ENCODE measurements at regions not wholly inside any gene's neighbourhood (a gene's known extent, or its start where the extent isn't known, plus 50 kb on each side); places are given as distances from the start of the nearest gene placed in this dataset.

DNA sequence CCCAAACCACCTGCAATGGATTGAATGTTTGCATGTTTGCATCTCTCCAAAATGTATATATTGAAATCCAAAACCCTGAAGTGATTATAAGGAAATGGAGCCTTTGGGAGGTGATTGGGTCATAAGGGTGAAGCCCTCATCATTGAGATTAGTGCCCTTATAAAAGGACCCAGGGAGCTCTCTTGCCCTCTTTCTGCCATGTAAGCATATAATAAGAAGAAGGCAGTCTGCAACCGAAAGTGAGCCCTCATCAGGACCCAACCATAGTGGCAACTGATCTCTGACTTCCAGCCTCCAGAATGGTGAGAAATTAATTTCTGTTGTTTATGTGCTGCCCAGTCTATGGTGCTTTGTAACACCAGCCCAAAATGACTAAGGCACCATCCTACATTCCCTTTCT, 115.7 kb upstream of the EFNA5 start:
- H3K4me2 ChIP-seq: no peak overlapping the region
- Mint-ChIP-seq H3K27me3 (ENCODE audit: insufficient read depth, low read depth, poor library complexity) (no peaks in the 10 kb centered on the region), H3K36me3 (ENCODE audit: low read depth) (peaks cover 2% of the 10 kb centered on the region; the same call in 1 of the 3 replicates), H3K27ac (no peak overlapping the region), H3K9me3 (peaks cover 2% of the 10 kb centered on the region; the same call in 1 of the 3 replicates), H3K4me3 (no peak overlapping the region), H3K4me1 (no peaks in the 10 kb centered on the region; the same call in 2 of the 3 replicates)
- H3F3A ChIP-seq (replicated peaks; ENCODE audit: low read depth): no peaks in the 10 kb centered on the region
- ATAC-seq (no peak), DNase-seq (ENCODE audit: low spot score) (no peak)
- no peaks in the 10 kb centered on the region for H3K79me2 ChIP-seq (replicated peaks; ENCODE audit: insufficient read depth)
- no peaks in the 10 kb centered on the region for H4K20me1 ChIP-seq (replicated peaks; ENCODE audit: insufficient read depth)
- no peak overlapping the region for H3K27ac ChIP-seq (ENCODE audit: low read depth)
- no peaks in the 10 kb centered on the region for H3K27me3 ChIP-seq (ENCODE audit: insufficient read depth)
- H3K4me3 ChIP-seq: no peak overlapping the region
- H3K9me2 ChIP-seq (ENCODE audit: insufficient read depth): peaks cover 13% of the 10 kb centered on the region
- TF ChIP-seq JUNB (IDR thresholded peaks at IDR 0.05; ENCODE audit: unreplicated experiment): no peak
- TF ChIP-seq, protein P1, sequence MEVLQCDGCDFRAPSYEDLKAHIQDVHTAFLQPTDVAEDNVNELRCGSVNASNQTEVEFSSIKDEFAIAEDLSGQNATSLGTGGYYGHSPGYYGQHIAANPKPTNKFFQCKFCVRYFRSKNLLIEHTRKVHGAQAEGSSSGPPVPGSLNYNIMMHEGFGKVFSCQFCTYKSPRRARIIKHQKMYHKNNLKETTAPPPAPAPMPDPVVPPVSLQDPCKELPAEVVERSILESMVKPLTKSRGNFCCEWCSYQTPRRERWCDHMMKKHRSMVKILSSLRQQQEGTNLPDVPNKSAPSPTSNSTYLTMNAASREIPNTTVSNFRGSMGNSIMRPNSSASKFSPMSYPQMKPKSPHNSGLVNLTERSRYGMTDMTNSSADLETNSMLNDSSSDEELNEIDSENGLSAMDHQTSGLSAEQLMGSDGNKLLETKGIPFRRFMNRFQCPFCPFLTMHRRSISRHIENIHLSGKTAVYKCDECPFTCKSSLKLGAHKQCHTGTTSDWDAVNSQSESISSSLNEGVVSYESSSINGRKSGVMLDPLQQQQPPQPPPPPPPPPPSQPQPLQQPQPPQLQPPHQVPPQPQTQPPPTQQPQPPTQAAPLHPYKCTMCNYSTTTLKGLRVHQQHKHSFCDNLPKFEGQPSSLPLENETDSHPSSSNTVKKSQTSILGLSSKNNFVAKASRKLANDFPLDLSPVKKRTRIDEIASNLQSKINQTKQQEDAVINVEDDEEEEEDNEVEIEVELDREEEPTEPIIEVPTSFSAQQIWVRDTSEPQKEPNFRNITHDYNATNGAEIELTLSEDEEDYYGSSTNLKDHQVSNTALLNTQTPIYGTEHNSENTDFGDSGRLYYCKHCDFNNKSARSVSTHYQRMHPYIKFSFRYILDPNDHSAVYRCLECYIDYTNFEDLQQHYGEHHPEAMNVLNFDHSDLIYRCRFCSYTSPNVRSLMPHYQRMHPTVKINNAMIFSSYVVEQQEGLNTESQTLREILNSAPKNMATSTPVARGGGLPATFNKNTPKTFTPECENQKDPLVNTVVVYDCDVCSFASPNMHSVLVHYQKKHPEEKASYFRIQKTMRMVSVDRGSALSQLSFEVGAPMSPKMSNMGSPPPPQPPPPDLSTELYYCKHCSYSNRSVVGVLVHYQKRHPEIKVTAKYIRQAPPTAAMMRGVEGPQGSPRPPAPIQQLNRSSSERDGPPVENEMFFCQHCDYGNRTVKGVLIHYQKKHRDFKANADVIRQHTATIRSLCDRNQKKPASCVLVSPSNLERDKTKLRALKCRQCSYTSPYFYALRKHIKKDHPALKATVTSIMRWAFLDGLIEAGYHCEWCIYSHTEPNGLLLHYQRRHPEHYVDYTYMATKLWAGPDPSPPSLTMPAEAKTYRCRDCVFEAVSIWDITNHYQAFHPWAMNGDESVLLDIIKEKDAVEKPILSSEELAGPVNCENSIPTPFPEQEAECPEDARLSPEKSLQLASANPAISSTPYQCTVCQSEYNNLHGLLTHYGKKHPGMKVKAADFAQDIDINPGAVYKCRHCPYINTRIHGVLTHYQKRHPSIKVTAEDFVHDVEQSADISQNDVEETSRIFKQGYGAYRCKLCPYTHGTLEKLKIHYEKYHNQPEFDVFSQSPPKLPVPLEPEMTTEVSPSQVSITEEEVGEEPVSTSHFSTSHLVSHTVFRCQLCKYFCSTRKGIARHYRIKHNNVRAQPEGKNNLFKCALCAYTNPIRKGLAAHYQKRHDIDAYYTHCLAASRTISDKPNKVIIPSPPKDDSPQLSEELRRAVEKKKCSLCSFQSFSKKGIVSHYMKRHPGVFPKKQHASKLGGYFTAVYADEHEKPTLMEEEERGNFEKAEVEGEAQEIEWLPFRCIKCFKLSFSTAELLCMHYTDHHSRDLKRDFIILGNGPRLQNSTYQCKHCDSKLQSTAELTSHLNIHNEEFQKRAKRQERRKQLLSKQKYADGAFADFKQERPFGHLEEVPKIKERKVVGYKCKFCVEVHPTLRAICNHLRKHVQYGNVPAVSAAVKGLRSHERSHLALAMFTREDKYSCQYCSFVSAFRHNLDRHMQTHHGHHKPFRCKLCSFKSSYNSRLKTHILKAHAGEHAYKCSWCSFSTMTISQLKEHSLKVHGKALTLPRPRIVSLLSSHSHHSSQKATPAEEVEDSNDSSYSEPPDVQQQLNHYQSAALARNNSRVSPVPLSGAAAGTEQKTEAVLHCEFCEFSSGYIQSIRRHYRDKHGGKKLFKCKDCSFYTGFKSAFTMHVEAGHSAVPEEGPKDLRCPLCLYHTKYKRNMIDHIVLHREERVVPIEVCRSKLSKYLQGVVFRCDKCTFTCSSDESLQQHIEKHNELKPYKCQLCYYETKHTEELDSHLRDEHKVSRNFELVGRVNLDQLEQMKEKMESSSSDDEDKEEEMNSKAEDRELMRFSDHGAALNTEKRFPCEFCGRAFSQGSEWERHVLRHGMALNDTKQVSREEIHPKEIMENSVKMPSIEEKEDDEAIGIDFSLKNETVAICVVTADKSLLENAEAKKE (CRISPR knock-in tag; IDR thresholded peaks at IDR 0.05): no peak
- TF ChIP-seq, protein P2, sequence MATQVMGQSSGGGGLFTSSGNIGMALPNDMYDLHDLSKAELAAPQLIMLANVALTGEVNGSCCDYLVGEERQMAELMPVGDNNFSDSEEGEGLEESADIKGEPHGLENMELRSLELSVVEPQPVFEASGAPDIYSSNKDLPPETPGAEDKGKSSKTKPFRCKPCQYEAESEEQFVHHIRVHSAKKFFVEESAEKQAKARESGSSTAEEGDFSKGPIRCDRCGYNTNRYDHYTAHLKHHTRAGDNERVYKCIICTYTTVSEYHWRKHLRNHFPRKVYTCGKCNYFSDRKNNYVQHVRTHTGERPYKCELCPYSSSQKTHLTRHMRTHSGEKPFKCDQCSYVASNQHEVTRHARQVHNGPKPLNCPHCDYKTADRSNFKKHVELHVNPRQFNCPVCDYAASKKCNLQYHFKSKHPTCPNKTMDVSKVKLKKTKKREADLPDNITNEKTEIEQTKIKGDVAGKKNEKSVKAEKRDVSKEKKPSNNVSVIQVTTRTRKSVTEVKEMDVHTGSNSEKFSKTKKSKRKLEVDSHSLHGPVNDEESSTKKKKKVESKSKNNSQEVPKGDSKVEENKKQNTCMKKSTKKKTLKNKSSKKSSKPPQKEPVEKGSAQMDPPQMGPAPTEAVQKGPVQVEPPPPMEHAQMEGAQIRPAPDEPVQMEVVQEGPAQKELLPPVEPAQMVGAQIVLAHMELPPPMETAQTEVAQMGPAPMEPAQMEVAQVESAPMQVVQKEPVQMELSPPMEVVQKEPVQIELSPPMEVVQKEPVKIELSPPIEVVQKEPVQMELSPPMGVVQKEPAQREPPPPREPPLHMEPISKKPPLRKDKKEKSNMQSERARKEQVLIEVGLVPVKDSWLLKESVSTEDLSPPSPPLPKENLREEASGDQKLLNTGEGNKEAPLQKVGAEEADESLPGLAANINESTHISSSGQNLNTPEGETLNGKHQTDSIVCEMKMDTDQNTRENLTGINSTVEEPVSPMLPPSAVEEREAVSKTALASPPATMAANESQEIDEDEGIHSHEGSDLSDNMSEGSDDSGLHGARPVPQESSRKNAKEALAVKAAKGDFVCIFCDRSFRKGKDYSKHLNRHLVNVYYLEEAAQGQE (IDR thresholded peaks at IDR 0.05; ENCODE audit: unreplicated experiment): no peak
- TF ChIP-seq CREB1 (CRISPR knock-in tag; IDR thresholded peaks at IDR 0.05; ENCODE audit: low read depth): no peak
- no peak for TF ChIP-seq NANOG (IDR thresholded peaks at IDR 0.05; ENCODE audit: borderline replicate concordance)
- TF ChIP-seq ZNF114 (CRISPR knock-in tag; IDR thresholded peaks at IDR 0.05): no peak
- TF ChIP-seq EZH2phosphoT487 (IDR thresholded peaks at IDR 0.05; ENCODE audit: unreplicated experiment): no peak
- TF ChIP-seq, protein P3, sequence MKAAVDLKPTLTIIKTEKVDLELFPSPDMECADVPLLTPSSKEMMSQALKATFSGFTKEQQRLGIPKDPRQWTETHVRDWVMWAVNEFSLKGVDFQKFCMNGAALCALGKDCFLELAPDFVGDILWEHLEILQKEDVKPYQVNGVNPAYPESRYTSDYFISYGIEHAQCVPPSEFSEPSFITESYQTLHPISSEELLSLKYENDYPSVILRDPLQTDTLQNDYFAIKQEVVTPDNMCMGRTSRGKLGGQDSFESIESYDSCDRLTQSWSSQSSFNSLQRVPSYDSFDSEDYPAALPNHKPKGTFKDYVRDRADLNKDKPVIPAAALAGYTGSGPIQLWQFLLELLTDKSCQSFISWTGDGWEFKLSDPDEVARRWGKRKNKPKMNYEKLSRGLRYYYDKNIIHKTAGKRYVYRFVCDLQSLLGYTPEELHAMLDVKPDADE (IDR thresholded peaks at IDR 0.05): no peak
- no peak for TF ChIP-seq STAT1 (IDR thresholded peaks at IDR 0.05; ENCODE audit: unreplicated experiment)
- no peak for TF ChIP-seq POLR2AphosphoS5 (IDR thresholded peaks at IDR 0.05; ENCODE audit: low read depth)
- no peak for TF ChIP-seq EZH2 (IDR thresholded peaks at IDR 0.05; ENCODE audit: low read depth, unreplicated experiment)
- TF ChIP-seq, protein P4, sequence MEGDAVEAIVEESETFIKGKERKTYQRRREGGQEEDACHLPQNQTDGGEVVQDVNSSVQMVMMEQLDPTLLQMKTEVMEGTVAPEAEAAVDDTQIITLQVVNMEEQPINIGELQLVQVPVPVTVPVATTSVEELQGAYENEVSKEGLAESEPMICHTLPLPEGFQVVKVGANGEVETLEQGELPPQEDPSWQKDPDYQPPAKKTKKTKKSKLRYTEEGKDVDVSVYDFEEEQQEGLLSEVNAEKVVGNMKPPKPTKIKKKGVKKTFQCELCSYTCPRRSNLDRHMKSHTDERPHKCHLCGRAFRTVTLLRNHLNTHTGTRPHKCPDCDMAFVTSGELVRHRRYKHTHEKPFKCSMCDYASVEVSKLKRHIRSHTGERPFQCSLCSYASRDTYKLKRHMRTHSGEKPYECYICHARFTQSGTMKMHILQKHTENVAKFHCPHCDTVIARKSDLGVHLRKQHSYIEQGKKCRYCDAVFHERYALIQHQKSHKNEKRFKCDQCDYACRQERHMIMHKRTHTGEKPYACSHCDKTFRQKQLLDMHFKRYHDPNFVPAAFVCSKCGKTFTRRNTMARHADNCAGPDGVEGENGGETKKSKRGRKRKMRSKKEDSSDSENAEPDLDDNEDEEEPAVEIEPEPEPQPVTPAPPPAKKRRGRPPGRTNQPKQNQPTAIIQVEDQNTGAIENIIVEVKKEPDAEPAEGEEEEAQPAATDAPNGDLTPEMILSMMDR (conservative IDR thresholded peaks at IDR 0.05; ENCODE audit: low read depth in 2 of 2): no peak
- no peak for TF ChIP-seq ZNF331 (CRISPR knock-in tag; IDR thresholded peaks at IDR 0.05; ENCODE audit: low read depth)
- no peaks in the 10 kb centered on the region for H3K4me1 ChIP-seq (ENCODE audit: insufficient read depth)
- no peak overlapping the region for H2AFZ ChIP-seq
- no peaks in the 10 kb centered on the region; the same call in 1 of the 2 replicates for H3K36me3 ChIP-seq (ENCODE audit: insufficient read depth)
